K562 (cell line): ENCODE measurements at regions not wholly inside any gene's neighbourhood (a gene's known extent, or its start where the extent isn't known, plus 50 kb on each side); places are given as distances from the start of the nearest gene placed in this dataset.

Experiments used
- ATAC-seq: fragments of 200-7000 bp; cut with Tn5 transposase; 3 replicates; pipeline ENCODE4 v1.9.1; 2020; ENCODE audit warnings: moderate library complexity
- BruUV-seq: library from RNA; stranded (reverse); fragments of 400-500 nt; replicated peaks from 2 replicates; lab custom pipeline; 2021; lab: Mats Ljungman, UMichigan
- CTCF ChIA-PET: fragments of 300-600 bp; formaldehyde crosslinking; extraction: SDS; loops from one replicate; lab custom pipeline; 2021; ENCODE audit warnings: low intra/inter-chr PET ratio; lab: Yijun Ruan, JAX
- POLR2A ChIA-PET: fragments of 300-600, 350-650 bp; sonication (Branson Sonifier 250); formaldehyde crosslinking; extraction: SDS; loops from one replicate; lab custom pipeline; 2021; ENCODE audit warnings: antibody characterized with exemption, inconsistent platforms; lab: Yijun Ruan, JAX
- DNase-seq, 4 experiments: peaks; one replicate each; pipeline versions ENCODE4 v3.0.0 to v3.0.0-alpha.2; 2011 to 2018; ENCODE audit warnings: low spot score in 3 of 4, mixed read lengths in 3 of 4; ENCODE audit errors: extremely low read depth in 1 of 4
- FAIRE-seq: peaks from 2 replicates; lab custom pipeline; 2011; peaks lifted over from hg19 to GRCh38; lab: Jason Lieb, UNC
- H2AFZ ChIP-seq: 2 replicates; pipeline ENCODE4 v1.6.0; 2011; ENCODE audit warnings: low read depth, low read length, control low read depth, inconsistent platforms
- H3K27ac ChIP-seq: fragments of 200-600 bp; 3 replicates; pipeline ENCODE4 v1.8.0; 2011; ENCODE audit warnings: low read depth, mild to moderate bottlenecking, control low read depth, inconsistent platforms, low read length, moderate library complexity, mixed read lengths; ENCODE audit errors: extremely low read depth
- H3K27me3 ChIP-seq, 2 experiments: fragments of 300-600 bp in 1 of 2; 2 replicates in 1 of 2; 3 replicates in 1 of 2; pipeline versions ENCODE4 v1.6.0 to v1.8.0; 2011; ENCODE audit warnings: inconsistent platforms in 2 of 2, low read length in 2 of 2, mild to moderate bottlenecking in 1 of 2, mixed read lengths in 1 of 2, moderate library complexity in 1 of 2; ENCODE audit not compliant: control insufficient read depth in 2 of 2, insufficient read depth in 2 of 2
- H3K36me3 ChIP-seq: fragments of 300-600 bp; 3 replicates; pipeline ENCODE4 v1.8.0; 2011; ENCODE audit warnings: mild to moderate bottlenecking, low read length, inconsistent platforms; ENCODE audit not compliant: control insufficient read depth, insufficient read depth
- H3K4me1 ChIP-seq, 2 experiments: fragments of 200-600 bp in 1 of 2; replicated peaks in 1 of 2; 2 replicates in 1 of 2; 3 replicates in 1 of 2; pipeline versions ENCODE4 v1.5.1 to v1.8.0; 2011; ENCODE audit warnings: inconsistent platforms in 2 of 2, low read length in 2 of 2, mild to moderate bottlenecking in 1 of 2, mixed read lengths in 1 of 2, moderate library complexity in 1 of 2; ENCODE audit not compliant: control insufficient read depth in 2 of 2, insufficient read depth in 2 of 2
- H3K4me2 ChIP-seq: 2 replicates; pipeline ENCODE4 v1.6.1; 2011; ENCODE audit warnings: low read length, control low read depth, inconsistent platforms, mixed read lengths; ENCODE audit not compliant: insufficient read depth
- H3K4me3 ChIP-seq: fragments of 200-600 bp; sonication (generic), shearing (Covaris generic); 2 replicates; pipeline ENCODE4 v1.5.1; 2016; ENCODE audit warnings: control low read depth, inconsistent platforms
- H3K79me2 ChIP-seq: fragments of 200-600 bp; 3 replicates; pipeline ENCODE4 v1.8.0; 2011; ENCODE audit warnings: low read length, inconsistent platforms; ENCODE audit not compliant: control insufficient read depth, insufficient read depth
- H3K9ac ChIP-seq, 2 experiments: 2 replicates each; pipeline versions ENCODE4 v1.6.0 to v1.6.1; 2011; ENCODE audit warnings: low read depth in 2 of 2, low read length in 2 of 2, control low read depth in 1 of 2, inconsistent platforms in 1 of 2, mild to moderate bottlenecking in 1 of 2, mixed read lengths in 1 of 2; ENCODE audit not compliant: insufficient read depth in 1 of 2
- H3K9me1 ChIP-seq: one replicate; pipeline ENCODE4 v1.6.0; 2011; ENCODE audit warnings: inconsistent platforms, mild to moderate bottlenecking, low read length, moderate library complexity; ENCODE audit not compliant: control insufficient read depth, insufficient read depth
- H3K9me3 ChIP-seq: replicated peaks from 2 replicates; pipeline ENCODE4 v1.5.1; 2011; ENCODE audit warnings: low read depth, low read length, inconsistent platforms; ENCODE audit not compliant: control insufficient read depth, insufficient read depth
- H4K20me1 ChIP-seq: replicated peaks from 2 replicates; pipeline ENCODE4 v1.6.1; 2011; ENCODE audit warnings: low read length, inconsistent platforms, mixed read lengths; ENCODE audit not compliant: control insufficient read depth, insufficient read depth
- BDP1 ChIP-seq: IDR thresholded peaks from 3 replicates; pipeline ENCODE4 v1.6.1; 2011; ENCODE audit not compliant: insufficient read length, insufficient read depth
- COPS2 ChIP-seq: fragments of 450-650 bp; conservative IDR thresholded peaks from 2 replicates; pipeline ENCODE4 v1.6.1; 2016; ENCODE audit warnings: mild to moderate bottlenecking, moderate library complexity
- GTF2E2 ChIP-seq: fragments of 200-800 bp; sonication (Bioruptor generic); IDR thresholded peaks from 2 replicates; pipeline ENCODE4 v1.6.1; 2016; ENCODE audit warnings: missing genetic modification characterization, missing compliant biosample characterization
- HDGF ChIP-seq: fragments of 450-650 bp; IDR thresholded peaks from 2 replicates; pipeline ENCODE4 v1.6.1; 2016
- ILK ChIP-seq: fragments of 450-650 bp; IDR thresholded peaks from 2 replicates; pipeline ENCODE4 v1.6.1; 2016; ENCODE audit warnings: missing genetic modification characterization, low read depth, mild to moderate bottlenecking, missing compliant biosample characterization, moderate library complexity, borderline replicate concordance
- KLF6 ChIP-seq: fragments of 250-450 bp; sonication (Bioruptor Pico); IDR thresholded peaks from 2 replicates; pipeline ENCODE4 v1.4.0; 2020; ENCODE audit warnings: mild to moderate bottlenecking, moderate library complexity, borderline replicate concordance
- NRF1 ChIP-seq, 2 experiments: fragments of 450-650 bp; IDR thresholded peaks in 1 of 2; conservative IDR thresholded peaks in 1 of 2; 2 replicates each; pipeline ENCODE4 v1.6.1; 2014; ENCODE audit warnings: mild to moderate bottlenecking in 2 of 2
- NUFIP1 ChIP-seq: fragments of 450-650 bp; IDR thresholded peaks from 2 replicates; pipeline ENCODE4 v1.6.1; 2018; ENCODE audit not compliant: partially characterized antibody
- PHB2 ChIP-seq: fragments of 450-650 bp; IDR thresholded peaks from 2 replicates; pipeline ENCODE4 v1.6.1; 2017; ENCODE audit warnings: low read depth
- POLR2AphosphoS5 ChIP-seq: IDR thresholded peaks from 2 replicates; pipeline ENCODE4 v1.6.1; 2011; ENCODE audit warnings: mild to moderate bottlenecking, low read depth, low read length, moderate library complexity; ENCODE audit not compliant: control insufficient read depth, insufficient read depth
- SIN3B ChIP-seq: fragments of 450-650 bp; IDR thresholded peaks from 2 replicates; pipeline ENCODE4 v1.6.1; 2017; ENCODE audit warnings: low read depth, mild to moderate bottlenecking, moderate library complexity
- SMAD4 ChIP-seq: fragments of 250-450 bp; sonication (Bioruptor Pico); conservative IDR thresholded peaks from 2 replicates; pipeline ENCODE4 v1.8.0; 2021; ENCODE audit warnings: inconsistent platforms, mild to moderate bottlenecking, moderate library complexity
- TOE1 ChIP-seq, 2 experiments: fragments of 450-650 bp in 1 of 2; sonication (generic) in 1 of 2; formaldehyde crosslinking in 1 of 2; IDR thresholded peaks; 2 replicates each; pipeline versions ENCODE4 v1.7.1 to v1.8.0; 2016 to 2022; ENCODE audit warnings: borderline replicate concordance in 2 of 2, mild to moderate bottlenecking in 2 of 2, antibody characterized with exemption in 1 of 2, inconsistent platforms in 1 of 2, low read depth in 1 of 2, missing genetic modification reagents in 1 of 2, moderate library complexity in 1 of 2
- ZEB2 ChIP-seq: fragments of 450-650 bp; IDR thresholded peaks from 2 replicates; pipeline ENCODE4 v1.6.1; 2016
- ZNF197 ChIP-seq: fragments of 200-800 bp; sonication (Bioruptor generic); IDR thresholded peaks from 2 replicates; pipeline ENCODE4 v1.6.1; 2016; ENCODE audit warnings: low read depth, missing genetic modification characterization, missing compliant biosample characterization
- ZNF551 ChIP-seq: fragments of 250-450 bp; sonication (Bioruptor Pico); IDR thresholded peaks from 2 replicates; pipeline ENCODE4 v1.5.0; 2021; ENCODE audit warnings: mild to moderate bottlenecking, moderate library complexity
- ZNF696 ChIP-seq: fragments of 250-450 bp; sonication (Bioruptor Pico); conservative IDR thresholded peaks from 2 replicates; pipeline ENCODE4 v1.4.0; 2020; ENCODE audit warnings: mild to moderate bottlenecking, moderate library complexity
- WGBS: fragments of 100-300 bp; shearing (Covaris generic); methylation state at CpG from one replicate; pipeline ENCODE4 v1.1.6; 2016; ENCODE audit warnings: low coverage, mixed read lengths; ENCODE audit not compliant: insufficient coverage; ENCODE audit errors: missing lambda C conversion rate; 5-methylcytosine and 5-hydroxymethylcytosine counted together
- in situ Hi-C: fragments of 300-500 bp; cut with MboI; formaldehyde crosslinking; loops from 4 replicates; pipeline ENCODE4 v1.15.0; 2018; ENCODE audit warnings: inconsistent platforms, mixed read lengths
- intact Hi-C: fragments of 100-400 bp; cut with micrococcal nuclease; formaldehyde crosslinking; loops from 2 replicates; pipeline ENCODE4 v1.14.2; 2022
- TF ChIP-seq, protein P1 (sequence below): fragments of 250-450 bp; sonication (Bioruptor Pico); IDR thresholded peaks from 2 replicates; pipeline ENCODE4 v1.8.0; 2022; ENCODE audit warnings: moderate library complexity, mild to moderate bottlenecking, inconsistent platforms
- TF ChIP-seq, protein P2 (sequence below): IDR thresholded peaks from 2 replicates; pipeline ENCODE4 v1.6.1; 2011; ENCODE audit warnings: borderline replicate concordance, low read depth, mild to moderate bottlenecking, moderate library complexity, low read length; ENCODE audit not compliant: insufficient read depth, poor library complexity, severe bottlenecking
- TF ChIP-seq, protein P3 (sequence below): fragments of 450-650 bp; IDR thresholded peaks from 2 replicates; pipeline ENCODE4 v1.6.1; 2017; ENCODE audit warnings: mild to moderate bottlenecking, moderate library complexity

DNA sequence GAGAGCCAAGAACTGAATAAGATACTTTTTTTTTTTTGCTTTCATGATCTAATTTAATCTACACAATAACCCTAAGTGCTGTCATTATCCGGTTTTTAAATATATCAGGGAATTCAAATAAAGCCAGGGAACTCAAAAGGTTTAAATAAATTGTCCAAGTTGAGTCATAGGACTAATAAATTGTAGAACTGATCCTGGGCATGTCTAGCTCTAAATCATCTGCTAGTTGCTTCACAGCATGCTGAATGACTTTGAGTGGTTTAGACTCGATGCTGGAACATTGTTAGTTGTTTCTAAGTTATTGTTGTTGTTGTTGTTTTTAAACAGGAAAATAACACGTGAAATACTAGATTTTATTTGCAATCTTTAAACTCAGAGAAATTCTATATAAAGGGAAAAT is 147.2 kb upstream of the HNMT start:
- ATAC-seq (no peak), DNase-seq (no peak), FAIRE-seq (no peak)
- Histone ChIP-seq H3K79me2 (no peaks in the 10 kb centered on the region), H3K36me3 (no peaks in the 10 kb centered on the region), H3K27me3 (no peaks in the 10 kb centered on the region), H2AFZ (no peak overlapping the region), H3K9me1 (no peaks in the 10 kb centered on the region), H3K4me2 (no peak overlapping the region), H3K9me3 (no peaks in the 10 kb centered on the region), H3K9ac (no peak overlapping the region), H3K4me3 (no peak overlapping the region), H4K20me1 (no peaks in the 10 kb centered on the region), H3K27ac (no peak overlapping the region), H3K4me1 (no peaks in the 10 kb centered on the region)
- POLR2A ChIA-PET, result no interaction called here
- in situ Hi-C loops (no loop called here), intact Hi-C loops (no loop called here)
- no TSS peak for BruUV-seq
- TF ChIP-seq ZNF197 (CRISPR knock-in tag) (no peak), SMAD4 (no peak), POLR2AphosphoS5 (no peak), ZNF551 (no peak), TOE1 (IDR thresholded peaks at IDR 0.05; ENCODE audit: borderline replicate concordance) (no peak), TOE1 (CRISPR knock-in tag; IDR thresholded peaks at IDR 0.05; ENCODE audit: borderline replicate concordance, low read depth) (no peak), PHB2 (no peak), NRF1 (conservative IDR thresholded peaks at IDR 0.05 in 1 of 2, IDR thresholded peaks at IDR 0.05 in 1 of 2) (no peak), ILK (tag) (no peak), HDGF (no peak), NUFIP1 (no peak), GTF2E2 (tag) (no peak), BDP1 (no peak), COPS2 (no peak), SIN3B (no peak), ZEB2 (no peak), ZNF696 (CRISPR knock-in tag) (no peak), KLF6 (CRISPR knock-in tag) (no peak)
- TF ChIP-seq, protein P1, sequence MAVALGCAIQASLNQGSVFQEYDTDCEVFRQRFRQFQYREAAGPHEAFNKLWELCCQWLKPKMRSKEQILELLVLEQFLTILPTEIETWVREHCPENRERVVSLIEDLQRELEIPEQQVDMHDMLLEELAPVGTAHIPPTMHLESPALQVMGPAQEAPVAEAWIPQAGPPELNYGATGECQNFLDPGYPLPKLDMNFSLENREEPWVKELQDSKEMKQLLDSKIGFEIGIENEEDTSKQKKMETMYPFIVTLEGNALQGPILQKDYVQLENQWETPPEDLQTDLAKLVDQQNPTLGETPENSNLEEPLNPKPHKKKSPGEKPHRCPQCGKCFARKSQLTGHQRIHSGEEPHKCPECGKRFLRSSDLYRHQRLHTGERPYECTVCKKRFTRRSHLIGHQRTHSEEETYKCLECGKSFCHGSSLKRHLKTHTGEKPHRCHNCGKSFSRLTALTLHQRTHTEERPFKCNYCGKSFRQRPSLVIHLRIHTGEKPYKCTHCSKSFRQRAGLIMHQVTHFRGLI (CRISPR knock-in tag), result no peak
- TF ChIP-seq, protein P2, sequence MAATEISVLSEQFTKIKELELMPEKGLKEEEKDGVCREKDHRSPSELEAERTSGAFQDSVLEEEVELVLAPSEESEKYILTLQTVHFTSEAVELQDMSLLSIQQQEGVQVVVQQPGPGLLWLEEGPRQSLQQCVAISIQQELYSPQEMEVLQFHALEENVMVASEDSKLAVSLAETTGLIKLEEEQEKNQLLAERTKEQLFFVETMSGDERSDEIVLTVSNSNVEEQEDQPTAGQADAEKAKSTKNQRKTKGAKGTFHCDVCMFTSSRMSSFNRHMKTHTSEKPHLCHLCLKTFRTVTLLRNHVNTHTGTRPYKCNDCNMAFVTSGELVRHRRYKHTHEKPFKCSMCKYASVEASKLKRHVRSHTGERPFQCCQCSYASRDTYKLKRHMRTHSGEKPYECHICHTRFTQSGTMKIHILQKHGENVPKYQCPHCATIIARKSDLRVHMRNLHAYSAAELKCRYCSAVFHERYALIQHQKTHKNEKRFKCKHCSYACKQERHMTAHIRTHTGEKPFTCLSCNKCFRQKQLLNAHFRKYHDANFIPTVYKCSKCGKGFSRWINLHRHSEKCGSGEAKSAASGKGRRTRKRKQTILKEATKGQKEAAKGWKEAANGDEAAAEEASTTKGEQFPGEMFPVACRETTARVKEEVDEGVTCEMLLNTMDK, result no peak
- TF ChIP-seq, protein P3, sequence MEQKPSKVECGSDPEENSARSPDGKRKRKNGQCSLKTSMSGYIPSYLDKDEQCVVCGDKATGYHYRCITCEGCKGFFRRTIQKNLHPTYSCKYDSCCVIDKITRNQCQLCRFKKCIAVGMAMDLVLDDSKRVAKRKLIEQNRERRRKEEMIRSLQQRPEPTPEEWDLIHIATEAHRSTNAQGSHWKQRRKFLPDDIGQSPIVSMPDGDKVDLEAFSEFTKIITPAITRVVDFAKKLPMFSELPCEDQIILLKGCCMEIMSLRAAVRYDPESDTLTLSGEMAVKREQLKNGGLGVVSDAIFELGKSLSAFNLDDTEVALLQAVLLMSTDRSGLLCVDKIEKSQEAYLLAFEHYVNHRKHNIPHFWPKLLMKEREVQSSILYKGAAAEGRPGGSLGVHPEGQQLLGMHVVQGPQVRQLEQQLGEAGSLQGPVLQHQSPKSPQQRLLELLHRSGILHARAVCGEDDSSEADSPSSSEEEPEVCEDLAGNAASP, result no peak
- WGBS, result 0% methylated on average over 3 of the region's 3 CpGs
- CTCF ChIA-PET, result no interaction called here
